ENCODE measurements at regions not wholly inside any gene's neighbourhood (a gene's known extent, or its start where the extent isn't known, plus 50 kb on each side); places are given as distances from the start of the nearest gene placed in this dataset.

GRCh38 chr1:30273021-30273325 lies 450.4 kb downstream of the MATN1 start:
- no peak for DNase-seq (ENCODE audit: low read depth)

- no peak for DNase-seq (ENCODE audit: low read depth)
Measured at GRCh38 chr1:30272277-30273020, 450.9 kb downstream of the MATN1 start.

- DNase-seq (ENCODE audit: low read depth): no peak
Measured at GRCh38 chr1:30271401-30272276, 451.7 kb downstream of the MATN1 start.

GRCh38 chr1:30270461-30270860 lies 452.9 kb downstream of the MATN1 start:
- DNase-seq (ENCODE audit: low read depth): no peak

- no peak for DNase-seq (ENCODE audit: low read depth)
Measured at GRCh38 chr1:30268923-30269666, 454.3 kb downstream of the MATN1 start.

GRCh38 chr1:30267856-30268255 lies 455.5 kb downstream of the MATN1 start:
- DNase-seq (ENCODE audit: low read depth): no peak

- DNase-seq (ENCODE audit: low read depth): no peak
Measured at GRCh38 chr1:30267046-30267445, 456.3 kb downstream of the MATN1 start.

- no peak for DNase-seq (ENCODE audit: low read depth)
Measured at GRCh38 chr1:30265127-30266070, 458.0 kb downstream of the MATN1 start.

GRCh38 chr1:30264672-30265025 lies 458.7 kb downstream of the MATN1 start:
- no peak for DNase-seq (ENCODE audit: low read depth)

GRCh38 chr1:30263888-30264671 lies 459.3 kb downstream of the MATN1 start:
- no peak for DNase-seq (ENCODE audit: low read depth)

- DNase-seq (ENCODE audit: low read depth): no peak
Measured at GRCh38 chr1:30263405-30263804, 460.0 kb downstream of the MATN1 start.

GRCh38 chr1:30262158-30262557 lies 461.2 kb downstream of the MATN1 start:
- no peak for DNase-seq (ENCODE audit: low read depth)

- DNase-seq (ENCODE audit: low read depth): no peak
Measured at GRCh38 chr1:30260318-30260717, 463.1 kb downstream of the MATN1 start.

GRCh38 chr1:30259631-30260030 lies 463.8 kb downstream of the MATN1 start:
- no peak for DNase-seq (ENCODE audit: low read depth)

- DNase-seq (ENCODE audit: low read depth): no peak
Measured at GRCh38 chr1:30258876-30259275, 464.5 kb downstream of the MATN1 start.

- no peak for DNase-seq (ENCODE audit: low read depth)
Measured at GRCh38 chr1:30258471-30258870, 464.9 kb downstream of the MATN1 start.

GRCh38 chr1:30257742-30258380 lies 465.5 kb downstream of the MATN1 start:
- no peak for DNase-seq (ENCODE audit: low read depth)

- no peak for DNase-seq (ENCODE audit: low read depth)
Measured at GRCh38 chr1:30257322-30257721, 466.1 kb downstream of the MATN1 start.

- DNase-seq (ENCODE audit: low read depth): no peak
Measured at GRCh38 chr1:30256911-30257310, 466.5 kb downstream of the MATN1 start.

GRCh38 chr1:30255111-30255724 lies 468.2 kb downstream of the MATN1 start:
- DNase-seq (ENCODE audit: low read depth): no peak

Data from LHCN-M2 (cell line).